C1 segment of cervical spinal cord (tissue), 14 donors: ENCODE measurements at regions not wholly inside any gene's neighbourhood (a gene's known extent, or its start where the extent isn't known, plus 50 kb on each side); places are given as distances from the start of the nearest gene placed in this dataset.
"Not testable (repeated sequence)": the region's sequence is repeated elsewhere in the genome, so short reads cannot be mapped to it uniquely, and the experiment has no call there.

Source experiments
- DNase-seq, 14 donors: peaks; one replicate each; lab custom pipeline; 2025; lab: John Stamatoyannopoulos, UW

DNA sequence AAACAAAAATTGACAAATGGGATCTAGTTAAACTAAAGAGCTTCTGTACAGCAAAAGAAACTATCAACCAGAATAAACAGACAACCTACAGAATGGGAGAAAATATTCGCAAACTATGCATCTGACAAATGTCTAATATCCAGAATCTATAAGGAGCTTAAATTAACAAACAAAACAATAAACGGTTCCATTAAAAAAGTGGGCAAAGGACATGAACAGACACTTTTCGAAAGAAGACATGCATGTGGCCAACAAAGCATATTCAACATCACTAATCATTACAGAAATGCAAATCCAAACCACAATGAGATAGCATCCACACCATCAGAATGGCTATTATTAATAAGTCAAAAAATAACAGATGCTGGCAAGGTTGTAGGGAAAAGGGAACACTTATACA is 50.5 kb upstream of the MED13L start:
- not testable (repeated sequence) for DNase-seq

DNA sequence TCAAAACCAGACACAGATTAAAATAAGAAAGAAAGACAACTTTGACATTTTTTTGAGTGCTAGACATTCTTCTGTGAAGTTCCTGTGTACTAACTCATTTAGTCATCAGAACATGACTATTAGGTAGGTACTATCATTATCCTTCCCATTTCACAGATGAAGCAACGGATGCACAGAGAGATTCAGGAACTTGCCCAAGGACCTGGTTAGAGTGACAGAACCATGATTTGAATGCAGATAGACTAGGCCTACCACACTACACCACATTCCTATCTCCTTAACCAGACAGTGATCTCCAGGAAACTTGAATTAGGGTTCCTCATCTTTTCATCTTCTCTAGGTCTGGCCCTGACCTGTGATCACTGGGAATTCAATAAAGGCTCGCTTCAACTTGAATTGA is 54.4 kb upstream of the MED13L start:
- no peak for DNase-seq

DNA sequence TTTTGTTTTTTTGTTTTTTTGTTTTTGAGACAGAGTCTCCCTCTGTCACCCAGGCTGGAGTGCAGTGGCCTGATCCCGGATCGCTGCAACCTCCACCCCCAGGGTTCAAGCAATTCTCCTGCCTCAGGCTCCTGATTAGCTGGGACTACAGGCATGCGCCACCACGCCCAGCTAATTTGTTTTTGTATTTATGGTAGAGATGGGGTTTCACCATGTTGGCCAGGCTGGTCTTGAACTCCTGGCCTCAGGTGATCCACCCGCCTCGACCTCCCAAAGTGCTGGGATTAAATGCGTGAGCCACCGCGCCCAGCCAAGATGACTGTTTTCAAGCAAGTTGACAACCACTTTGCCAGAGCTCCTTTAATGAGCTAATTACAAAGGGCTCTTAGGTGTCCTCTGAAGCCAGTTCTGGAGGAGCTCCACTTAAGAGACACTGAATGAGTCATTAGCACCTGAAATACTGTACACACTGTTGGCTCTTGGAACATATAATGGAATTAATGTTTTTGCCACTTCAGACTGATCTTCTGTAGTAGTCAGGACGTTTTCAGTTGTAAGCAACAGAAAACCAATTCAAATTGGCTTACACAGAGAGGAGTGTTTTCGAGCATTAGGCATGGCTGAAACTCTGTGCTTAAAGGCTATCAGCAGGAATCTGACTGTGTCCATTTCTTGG is 55.4 kb upstream of the MED13L start:
- DNase-seq, result no peak

DNA sequence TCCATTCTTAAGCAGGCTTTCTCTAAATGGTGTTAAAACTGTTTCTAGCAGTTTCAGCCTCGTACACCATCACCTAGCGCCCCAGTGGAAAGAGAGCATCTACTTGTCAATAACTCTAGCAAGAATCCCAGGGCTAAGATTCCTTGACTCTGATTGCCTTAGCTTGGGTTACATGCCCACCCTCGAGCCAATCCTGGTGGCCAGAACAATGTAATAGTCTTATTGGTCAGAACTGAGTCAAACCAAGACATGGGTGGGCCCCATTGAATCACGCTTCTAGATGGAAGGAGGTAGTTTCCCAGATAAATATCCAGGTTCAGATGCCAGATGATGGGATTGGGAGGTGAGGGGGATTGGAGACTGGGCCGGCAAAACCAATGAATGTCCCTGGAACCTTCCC is 55.9 kb upstream of the MED13L start:
- no peak for DNase-seq

DNA sequence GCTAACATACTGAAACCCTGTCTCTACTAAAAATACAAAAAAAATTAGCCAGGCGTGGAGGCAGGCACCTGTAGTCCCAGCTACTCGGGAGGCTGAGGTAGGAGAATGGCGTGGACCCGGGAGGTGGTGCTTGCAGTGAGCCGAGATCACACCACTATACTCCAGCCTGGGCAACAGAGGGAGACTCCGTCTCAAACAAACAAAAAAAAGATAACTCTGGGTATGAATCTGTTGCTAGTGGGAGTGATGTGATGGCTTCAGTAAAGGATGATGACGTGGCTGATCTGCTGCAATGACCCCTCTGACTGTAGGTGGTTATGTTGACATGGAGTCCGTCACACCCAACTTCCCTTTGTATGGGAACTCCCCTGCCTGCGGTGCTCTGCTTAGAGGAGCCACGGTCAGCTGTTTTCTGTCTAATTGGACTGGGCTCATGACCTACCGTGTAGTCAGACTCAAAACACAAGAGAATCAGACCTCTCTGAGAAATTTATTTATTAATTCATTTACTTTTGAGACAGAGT is 59.1 kb upstream of the MED13L start:
- no peak for DNase-seq

DNA sequence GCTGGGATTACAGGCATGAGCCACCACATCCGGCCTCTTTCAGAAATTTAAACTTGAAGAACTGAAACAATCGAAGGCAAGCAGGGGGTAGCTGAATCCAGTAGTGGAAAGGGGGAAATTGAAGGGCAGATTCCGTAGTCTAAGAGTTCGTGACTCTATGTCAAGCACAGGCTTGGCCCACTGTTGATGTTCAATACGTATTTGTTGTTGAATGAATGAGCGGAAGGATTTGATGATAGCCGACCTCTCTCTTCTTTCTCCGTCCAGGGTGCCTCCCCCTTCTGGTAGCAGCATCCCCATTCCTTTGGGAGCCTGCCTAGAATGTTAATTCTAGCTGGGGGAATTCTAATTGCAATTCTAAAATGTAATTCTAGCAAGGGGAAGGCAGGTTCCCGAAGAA is 59.8 kb upstream of the MED13L start:
- DNase-seq, result no peak

DNA sequence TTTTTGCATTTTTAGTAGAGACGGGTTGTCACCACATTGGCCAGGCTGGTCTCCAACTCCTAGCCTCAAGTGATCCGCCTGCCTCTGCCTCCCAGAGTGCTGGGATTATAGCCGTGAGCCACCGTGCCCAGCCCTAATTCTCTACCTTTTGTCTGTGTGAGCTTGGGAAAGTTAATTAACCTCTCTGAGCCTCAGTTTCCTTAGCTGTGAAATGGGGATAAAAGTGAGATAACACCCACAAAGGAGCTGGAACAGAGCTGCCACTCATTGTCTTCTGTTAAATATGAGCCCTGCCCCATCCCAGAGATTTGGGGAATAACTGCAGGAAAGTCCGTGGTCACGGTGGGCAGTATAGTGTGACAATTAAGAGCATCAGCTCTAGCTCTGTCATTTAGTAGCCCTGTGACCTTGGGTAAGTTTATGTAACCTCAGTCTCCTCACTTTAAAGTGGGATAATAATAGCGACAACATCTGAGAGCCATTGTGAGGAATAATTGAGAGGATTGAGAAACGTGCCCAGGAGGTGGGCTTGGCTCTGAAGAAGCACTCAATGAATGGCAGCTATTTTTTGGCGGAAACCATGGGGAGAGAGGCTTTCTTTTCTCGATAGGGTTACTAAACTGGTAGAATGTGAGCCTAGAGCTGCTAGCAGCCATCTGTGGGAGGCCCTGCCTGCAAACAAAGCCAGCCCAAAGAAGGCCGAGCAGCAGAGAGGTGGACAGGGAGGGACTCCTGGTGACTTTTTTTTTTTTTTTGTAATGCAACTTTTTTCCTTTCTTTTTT is 60.8 kb upstream of the MED13L start:
- DNase-seq, result no peak

DNA sequence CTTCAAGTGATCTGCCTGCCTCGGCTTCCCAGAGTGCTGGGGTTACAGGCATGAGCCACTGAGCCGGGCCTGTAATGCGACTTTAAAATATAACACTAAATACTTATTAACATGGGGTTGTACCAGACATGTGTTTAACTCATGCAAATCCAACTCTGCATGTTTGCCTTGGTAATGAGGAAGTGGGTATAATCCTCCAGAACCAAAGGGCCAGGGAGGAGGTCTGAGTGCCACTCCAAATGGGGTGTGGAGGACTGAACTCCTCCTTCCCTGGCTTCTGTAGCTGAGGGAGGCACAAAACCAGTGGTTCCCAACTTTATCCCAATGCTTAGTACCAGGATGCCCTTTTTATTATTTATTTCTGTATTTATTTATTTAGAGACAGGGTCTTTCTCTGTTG is 61.6 kb upstream of the MED13L start:
- DNase-seq, result no peak

DNA sequence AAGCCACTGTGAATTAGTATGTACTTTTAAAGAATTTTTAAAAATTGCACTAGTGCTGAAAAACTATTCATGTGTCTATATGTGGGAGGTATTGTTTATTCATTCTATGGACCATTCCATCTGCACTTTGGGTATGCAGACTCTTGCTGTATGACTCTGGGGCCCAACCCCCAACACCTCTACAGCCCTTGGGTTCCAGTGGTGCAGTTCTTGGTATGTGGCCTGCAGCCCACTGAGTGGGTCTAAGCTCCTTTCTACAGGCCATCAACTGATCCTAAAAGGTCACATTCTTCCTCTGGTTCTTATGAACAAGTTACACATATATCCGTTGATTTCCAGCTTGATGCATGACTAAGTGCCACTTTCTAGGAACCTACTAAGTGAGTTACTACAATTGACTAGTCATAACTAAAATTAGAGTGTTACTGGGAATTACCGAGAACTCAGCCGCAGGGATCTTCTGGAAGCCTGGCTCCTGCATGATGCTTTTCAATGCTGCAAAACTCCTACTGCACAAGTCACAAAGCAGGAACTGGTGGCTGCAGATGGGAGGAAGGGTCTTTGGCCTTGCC is 62.4 kb upstream of the MED13L start:
- no peak for DNase-seq

DNA sequence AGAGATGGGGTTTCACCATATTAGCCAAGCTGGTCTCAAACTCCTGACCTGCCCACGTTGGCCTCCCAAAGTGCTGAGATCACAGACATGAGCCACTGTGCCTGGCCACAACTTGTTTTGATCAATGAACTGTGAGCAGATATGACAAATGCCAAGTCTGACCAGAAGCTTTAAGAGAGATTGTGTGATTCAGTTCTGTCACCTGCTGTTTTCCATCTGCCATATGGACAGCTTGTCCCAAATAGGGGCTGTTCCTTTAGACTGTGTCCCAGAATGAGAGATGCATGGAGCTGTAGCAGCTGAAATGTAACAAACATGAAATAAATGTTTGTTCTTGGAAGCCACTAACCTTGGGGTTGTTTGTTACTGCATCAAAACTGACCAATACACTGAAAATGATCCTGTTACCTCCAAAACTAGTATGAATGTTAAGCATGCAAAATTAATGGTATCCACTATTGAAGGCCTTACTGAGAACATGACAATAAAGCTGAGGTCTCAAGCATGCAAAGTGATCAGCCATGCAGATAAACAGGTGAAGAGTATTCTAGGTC is 65.9 kb upstream of the MED13L start:
- peak in 1 of 14 donors; percentile 69 for DNase-seq

DNA sequence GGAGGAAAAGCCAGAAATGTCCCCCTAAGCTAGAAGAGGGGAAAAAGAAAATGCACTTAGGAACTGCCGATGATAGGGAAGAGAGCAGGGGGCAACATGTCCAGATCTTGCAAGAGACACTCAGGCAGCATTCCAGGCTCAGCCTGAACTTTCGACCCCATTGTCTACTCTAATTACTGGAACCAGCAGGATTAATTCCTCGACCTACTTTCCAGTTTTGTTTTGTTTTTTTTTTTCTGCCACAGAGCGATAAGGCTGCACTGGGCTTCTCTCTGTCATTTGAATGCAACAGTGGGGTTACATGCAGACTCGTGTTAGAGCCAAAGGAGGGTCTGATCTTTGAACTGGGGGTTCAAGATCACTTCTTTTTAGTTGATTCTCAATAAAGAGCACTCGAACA is 68.7 kb upstream of the MED13L start:
- DNase-seq, result peak in 1 of 14 donors; percentile 27

DNA sequence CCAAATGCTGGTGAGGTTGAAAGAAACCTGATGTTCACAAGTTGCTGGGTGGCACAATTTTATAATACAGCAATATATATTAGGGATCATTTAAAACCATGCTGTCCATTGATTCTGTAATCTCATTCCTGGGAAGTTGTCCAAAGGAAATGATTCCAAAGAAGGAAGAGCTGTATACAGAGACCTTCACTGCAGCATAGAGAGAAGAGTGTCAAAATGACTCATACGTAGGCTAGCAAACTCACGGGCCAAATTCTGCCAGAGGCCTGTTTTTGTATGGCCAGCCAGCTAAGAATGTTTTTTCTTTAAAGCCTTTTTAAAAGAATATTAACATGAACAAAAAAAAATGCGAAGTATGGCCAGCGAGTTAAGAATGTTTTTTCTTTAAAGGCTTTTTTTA is 69.2 kb upstream of the MED13L start:
- DNase-seq, result no peak

DNA sequence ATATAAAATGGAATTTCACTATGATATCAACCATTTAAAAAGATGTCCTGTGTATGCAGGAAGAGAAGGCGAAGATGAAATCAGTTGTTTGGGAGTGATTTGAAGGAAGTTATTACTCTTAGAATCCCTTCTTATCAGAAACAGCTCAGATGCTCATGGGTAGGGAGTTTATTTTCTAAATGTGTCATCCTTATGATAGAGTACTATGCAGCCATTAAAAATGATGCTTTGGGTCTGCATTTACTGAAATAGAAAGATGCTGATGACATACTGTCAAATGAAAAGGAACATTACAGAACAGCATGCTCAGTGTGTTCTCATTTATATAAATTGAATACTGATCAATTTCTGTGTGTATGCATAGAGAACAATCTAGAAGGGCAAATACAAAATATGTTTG is 69.8 kb upstream of the MED13L start:
- DNase-seq, result no peak

DNA sequence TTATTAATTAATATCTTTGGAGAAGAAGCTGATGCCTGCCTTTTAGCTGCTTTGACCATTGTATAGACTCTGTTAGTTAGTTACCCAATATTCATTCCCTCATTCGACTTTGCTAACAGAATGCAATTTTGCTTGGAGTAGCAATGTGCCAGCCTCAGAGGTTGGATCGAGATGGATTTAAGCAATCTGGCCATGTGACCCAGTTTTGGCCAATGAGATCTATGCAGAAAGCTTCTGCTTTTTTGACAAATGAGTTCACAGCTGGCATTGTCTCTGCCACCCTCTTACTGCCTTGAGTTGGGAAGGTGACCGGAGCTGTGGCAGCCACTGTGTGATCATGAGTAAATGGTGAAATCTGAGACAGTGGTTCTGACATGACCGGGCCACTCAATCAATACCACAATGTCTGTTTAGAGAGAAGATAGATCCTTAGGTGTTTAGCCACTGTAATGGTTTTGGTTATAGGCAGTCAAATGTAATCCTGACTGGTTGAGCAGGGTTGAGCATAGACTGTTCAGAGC is 74.9 kb upstream of the MED13L start:
- DNase-seq, result no peak

DNA sequence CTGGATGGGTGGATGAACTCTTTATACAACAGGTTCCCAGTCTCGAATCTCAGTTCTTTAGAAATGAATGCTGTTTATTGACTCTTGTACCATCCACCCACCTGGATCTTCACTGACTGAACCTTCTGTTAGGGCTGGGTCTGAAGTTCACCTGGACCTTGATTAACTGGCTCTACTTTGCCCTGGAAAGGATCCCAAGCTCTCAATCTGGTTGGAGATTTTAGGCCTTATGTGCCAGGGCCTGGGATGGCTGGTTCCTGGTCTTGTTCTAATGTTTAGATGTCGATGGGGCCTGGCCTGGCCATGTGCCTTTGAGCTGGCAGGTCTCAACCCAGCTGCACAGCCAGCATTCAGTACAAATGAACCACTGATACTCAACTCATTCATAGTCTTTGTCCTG is 76.5 kb upstream of the MED13L start:
- no peak for DNase-seq

DNA sequence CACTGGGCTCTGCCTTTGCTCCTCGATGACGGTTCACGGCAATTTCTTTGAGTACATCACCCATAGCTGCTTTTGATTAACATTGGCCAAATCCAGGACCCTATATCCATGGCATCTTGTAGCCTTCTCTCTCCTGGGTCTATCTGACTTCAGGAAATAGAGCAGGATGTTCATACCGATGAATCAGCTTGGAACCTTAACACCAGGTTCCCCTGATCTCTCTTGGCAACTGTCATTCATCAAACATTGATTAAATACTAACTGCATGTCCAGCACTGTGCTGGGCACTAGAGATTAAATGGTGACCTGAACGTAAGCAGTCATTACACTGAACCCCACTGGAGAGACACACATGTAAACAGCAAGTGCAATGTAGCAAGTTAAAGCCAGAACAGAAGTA is 77.0 kb upstream of the MED13L start:
- DNase-seq, result no peak

DNA sequence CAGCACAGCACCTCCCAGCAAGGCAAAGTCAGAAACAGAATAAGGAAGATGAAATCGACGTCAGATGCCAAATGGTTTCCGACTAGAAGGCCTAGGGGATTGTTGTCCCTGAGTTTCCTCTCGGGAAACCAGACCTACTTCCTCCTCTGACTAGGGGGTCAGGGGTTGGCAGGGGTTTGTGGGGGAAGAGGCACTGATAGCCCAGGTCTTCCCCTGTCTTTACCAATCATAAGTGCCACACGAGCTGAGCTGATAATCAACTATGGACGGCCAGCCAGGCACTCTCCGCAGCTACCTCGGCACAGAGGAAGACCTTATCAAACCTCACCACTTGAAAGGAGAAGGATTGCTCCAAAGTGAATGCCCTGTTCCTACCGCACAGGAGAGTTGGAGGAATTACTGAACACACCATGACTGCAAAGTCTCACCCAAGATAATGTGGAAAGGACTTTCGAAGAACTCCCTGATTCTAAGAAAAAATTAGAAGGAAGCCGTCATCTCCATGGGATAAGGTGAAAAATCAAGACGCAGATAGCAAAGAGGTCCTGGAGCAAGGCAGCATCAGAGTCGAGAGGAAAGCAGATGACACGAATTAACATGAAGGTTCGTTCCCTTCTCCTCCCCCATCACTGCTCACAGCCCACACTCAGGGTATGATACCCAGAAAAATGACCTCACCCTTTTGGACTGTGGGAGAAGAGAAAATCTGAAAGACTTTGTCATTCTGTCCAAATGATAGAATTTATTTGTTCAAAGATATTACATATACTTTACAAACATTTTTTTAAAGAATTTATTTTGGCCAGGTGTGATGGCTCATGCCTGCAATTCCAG is 77.7 kb upstream of the MED13L start:
- DNase-seq, result no peak

DNA sequence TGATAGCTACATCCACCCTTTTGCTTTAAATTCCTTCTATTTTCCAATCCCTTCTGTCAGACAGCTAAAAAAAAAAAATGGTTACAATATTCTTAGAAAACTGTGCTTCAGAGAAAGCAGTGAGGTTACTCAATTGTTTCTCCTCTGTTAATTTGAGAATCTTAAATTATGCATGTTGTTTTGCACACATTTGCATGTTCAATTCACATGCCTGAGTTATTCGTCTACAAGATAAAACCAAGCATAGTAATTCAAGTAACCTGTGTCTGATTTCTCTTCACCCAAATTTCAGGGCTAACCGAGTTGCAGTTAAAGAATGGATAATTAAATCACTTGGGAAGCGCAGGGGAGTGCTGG is 81.0 kb upstream of the MED13L start:
- DNase-seq, result no peak

DNA sequence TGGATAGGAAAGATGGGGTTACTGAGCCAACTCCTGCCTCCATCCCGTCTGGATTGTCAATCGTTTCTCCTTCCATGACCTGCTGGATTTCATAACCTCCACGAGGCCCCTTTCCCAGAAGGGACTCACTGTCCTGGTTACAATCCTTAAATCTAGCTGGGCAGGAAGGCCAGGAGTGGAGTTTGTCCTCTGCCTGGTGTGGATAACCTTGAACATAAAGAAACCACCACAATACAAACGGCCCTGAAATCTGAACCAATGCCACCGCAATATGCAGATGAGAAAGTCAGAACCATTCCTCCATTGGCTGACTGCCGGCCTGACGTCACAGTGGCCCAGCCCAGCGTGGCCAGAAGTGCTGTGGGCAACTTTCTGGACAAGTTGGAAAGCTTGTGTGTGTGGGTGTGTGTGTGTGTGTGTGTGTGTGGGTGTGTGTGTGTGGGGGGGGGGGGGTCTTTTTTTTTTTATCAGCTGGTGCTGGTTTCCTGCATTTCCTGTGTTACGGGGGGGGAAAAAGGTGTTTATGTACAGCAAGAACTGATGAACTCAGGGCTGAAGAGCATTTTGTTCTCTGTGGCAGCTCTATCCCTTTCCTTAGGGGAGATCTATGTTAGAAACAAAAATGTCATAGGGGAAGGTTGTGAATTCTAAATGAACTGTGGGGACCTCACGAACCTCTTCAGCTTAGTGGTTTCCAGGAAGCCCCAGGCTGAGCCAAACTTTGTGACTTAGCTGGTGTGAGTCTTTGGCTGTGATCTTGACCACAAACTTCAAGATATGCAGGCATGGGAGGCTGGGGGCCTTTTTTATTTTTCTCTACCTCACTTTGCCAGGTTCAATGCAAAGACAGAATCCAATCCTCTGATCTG is 81.6 kb upstream of the MED13L start:
- peak in 13 of 14 donors; percentile 1 to 73 (median 59) for DNase-seq
